Neural cell (in vitro differentiated cells): ENCODE measurements at regions not wholly inside any gene's neighbourhood (a gene's known extent, or its start where the extent isn't known, plus 50 kb on each side); places are given as distances from the start of the nearest gene placed in this dataset.
A peak's percentile ranks its signal among the peaks of the same experiment; 100 is the strongest.

ENCODE experiments used
- H2AFZ ChIP-seq: fragments of 200-600, 300-800 bp; sonication (generic), shearing (Covaris generic); 2 replicates; pipeline ENCODE4 v1.6.0; 2014; ENCODE audit warnings: low read depth, mild to moderate bottlenecking, antibody characterized with exemption, low read length, moderate library complexity
- H3F3A ChIP-seq: fragments of 200-600 bp; shearing (Covaris generic); 2 replicates; pipeline ENCODE4 v1.6.1; 2016; ENCODE audit warnings: mild to moderate bottlenecking, moderate library complexity, mixed read lengths, antibody characterized with exemption, low read length; ENCODE audit not compliant: insufficient read depth, poor library complexity, severe bottlenecking
- H3K27ac ChIP-seq: fragments of 200-600, 300-800 bp; sonication (generic), shearing (Covaris generic); 2 replicates; pipeline ENCODE4 v1.5.1; 2014; ENCODE audit warnings: mild to moderate bottlenecking, low read length, moderate library complexity
- H3K27me3 ChIP-seq: fragments of 300-800, 200-600 bp; sonication (generic), shearing (Covaris generic); 2 replicates; pipeline ENCODE4 v1.6.0; 2014; ENCODE audit warnings: mild to moderate bottlenecking, low read depth, low read length, moderate library complexity; ENCODE audit not compliant: insufficient read depth
- H3K36me3 ChIP-seq: fragments of 300-800, 200-600 bp; sonication (generic), shearing (Covaris generic); 2 replicates; pipeline ENCODE4 v1.5.1; 2014; ENCODE audit warnings: mild to moderate bottlenecking, antibody characterized with exemption, low read length, moderate library complexity; ENCODE audit not compliant: insufficient read depth
- H3K4me2 ChIP-seq: fragments of 300-800, 200-600 bp; sonication (generic), shearing (Covaris generic); 2 replicates; pipeline ENCODE4 v1.6.0; 2014; ENCODE audit warnings: mild to moderate bottlenecking, low read length
- H3K4me3 ChIP-seq: fragments of 300-800, 200-600 bp; sonication (generic), shearing (Covaris generic); 2 replicates; pipeline ENCODE4 v1.5.1; 2014; ENCODE audit warnings: mild to moderate bottlenecking, low read length, moderate library complexity
- H3K79me2 ChIP-seq: fragments of 200-600 bp; shearing (Covaris generic); replicated peaks from 2 replicates; pipeline ENCODE4 v1.6.0; 2014; ENCODE audit warnings: mild to moderate bottlenecking, low read length, moderate library complexity; ENCODE audit not compliant: insufficient read depth
- H3K9ac ChIP-seq: fragments of 300-800, 200-600 bp; sonication (generic), shearing (Covaris generic); 2 replicates; pipeline ENCODE4 v1.6.1; 2016; ENCODE audit warnings: mild to moderate bottlenecking, low read length, mixed read lengths
- H3K9me2 ChIP-seq: fragments of 200-600 bp; shearing (Covaris generic); 2 replicates; pipeline ENCODE4 v1.6.1; 2016; ENCODE audit warnings: mild to moderate bottlenecking, low read length, mixed read lengths; ENCODE audit not compliant: insufficient read depth
- H3K9me3 ChIP-seq: fragments of 200-600, 300-800 bp; sonication (generic), shearing (Covaris generic); 2 replicates; pipeline ENCODE4 v1.6.1; 2016; ENCODE audit warnings: mild to moderate bottlenecking, mixed run types, low read length, moderate library complexity, mixed read lengths
- H4K20me1 ChIP-seq: fragments of 200-600 bp; shearing (Covaris generic); 2 replicates; pipeline ENCODE4 v1.6.1; 2016; ENCODE audit warnings: mild to moderate bottlenecking, mixed run types; ENCODE audit not compliant: insufficient read depth
- CTCF ChIP-seq: fragments of 450-650 bp; IDR thresholded peaks from 2 replicates; pipeline ENCODE4 v1.5.1; 2014; ENCODE audit warnings: antibody characterized with exemption, mild to moderate bottlenecking, moderate library complexity; ENCODE audit not compliant: poor library complexity, severe bottlenecking
- EP300 ChIP-seq: fragments of 450-650 bp; conservative IDR thresholded peaks from 2 replicates; pipeline ENCODE4 v1.6.1; 2014; ENCODE audit warnings: antibody characterized with exemption, mild to moderate bottlenecking, moderate library complexity; ENCODE audit not compliant: poor library complexity, severe bottlenecking
- EZH2 ChIP-seq: fragments of 200-600, 300-800 bp; shearing (Covaris generic), sonication (generic); IDR thresholded peaks from 2 replicates; pipeline ENCODE4 v1.6.1; 2014; ENCODE audit warnings: antibody characterized with exemption, low read length, borderline replicate concordance, mild to moderate bottlenecking; ENCODE audit not compliant: insufficient read depth, poor library complexity, severe bottlenecking
- MXI1 ChIP-seq: fragments of 450-650 bp; conservative IDR thresholded peaks from 2 replicates; pipeline ENCODE4 v1.6.1; 2014; ENCODE audit warnings: antibody characterized with exemption, mild to moderate bottlenecking; ENCODE audit not compliant: poor library complexity, severe bottlenecking
- POLR2AphosphoS5 ChIP-seq: IDR thresholded peaks from 2 replicates; pipeline ENCODE4 v1.6.1; 2012
- RAD21 ChIP-seq: fragments of 450-650 bp; conservative IDR thresholded peaks from 2 replicates; pipeline ENCODE4 v1.6.1; 2014; ENCODE audit warnings: antibody characterized with exemption, mild to moderate bottlenecking, moderate library complexity
- REST ChIP-seq: IDR thresholded peaks from 2 replicates; pipeline ENCODE4 v1.6.1; 2012; ENCODE audit warnings: borderline replicate concordance
- SMC3 ChIP-seq: fragments of 450-650 bp; conservative IDR thresholded peaks from 2 replicates; pipeline ENCODE4 v1.6.1; 2014; ENCODE audit warnings: antibody characterized with exemption, mild to moderate bottlenecking, moderate library complexity; ENCODE audit not compliant: poor library complexity
- TAF1 ChIP-seq: IDR thresholded peaks from 2 replicates; pipeline ENCODE4 v1.6.1; 2012; ENCODE audit warnings: low read depth

DNA sequence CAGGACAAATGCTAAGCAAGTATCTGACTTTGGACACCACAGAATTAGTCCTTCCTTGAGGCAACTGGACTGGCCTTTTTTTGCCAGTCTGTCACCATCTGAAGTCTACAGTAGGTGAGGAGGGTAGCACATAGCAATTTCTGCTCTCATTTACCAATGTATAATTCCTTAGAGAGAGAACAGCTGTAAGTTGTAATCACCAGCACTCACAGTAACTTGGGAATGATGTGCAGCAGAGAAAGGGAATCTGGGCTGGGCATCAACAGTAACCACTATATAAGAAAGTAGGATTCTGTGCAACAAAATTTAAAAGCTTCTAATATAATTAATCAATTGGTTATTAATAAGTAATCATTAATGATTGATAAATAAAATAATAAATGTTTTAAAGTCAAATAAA is 86.3 kb upstream of the FAT3 start:
- H3K9me2 ChIP-seq: no peaks in the 10 kb centered on the region
- H3K27ac ChIP-seq: no peak overlapping the region
- H3K36me3 ChIP-seq: no peaks in the 10 kb centered on the region
- no peaks in the 10 kb centered on the region for H3K27me3 ChIP-seq
- H4K20me1 ChIP-seq: no peaks in the 10 kb centered on the region
- no peaks in the 10 kb centered on the region for H3K79me2 ChIP-seq
- no peaks in the 10 kb centered on the region for H3F3A ChIP-seq
- no peak overlapping the region for H3K4me3 ChIP-seq
- no peaks in the 10 kb centered on the region for H3K9me3 ChIP-seq
- H3K9ac ChIP-seq: no peak overlapping the region
- H2AFZ ChIP-seq: no peak overlapping the region
- no peak overlapping the region for H3K4me2 ChIP-seq
- TF ChIP-seq SMC3: no peak
- no peak for TF ChIP-seq POLR2AphosphoS5
- no peak for TF ChIP-seq RAD21
- no peak for TF ChIP-seq EP300
- no peak for TF ChIP-seq TAF1
- no peak for TF ChIP-seq EZH2
- TF ChIP-seq CTCF: no peak
- TF ChIP-seq REST: no peak
- no peak for TF ChIP-seq MXI1

- TF ChIP-seq REST (no peak), TAF1 (no peak), SMC3 (no peak), EP300 (peak; percentile 75)
Observed at GRCh38 chr11:92137747-92138146, 86.9 kb upstream of the FAT3 start.

More at GRCh38 chr11:92137747-92138146, 86.9 kb upstream of the FAT3 start:
- H3K9me2 ChIP-seq: no peaks in the 10 kb centered on the region
- H3K27me3 ChIP-seq: no peaks in the 10 kb centered on the region
- no peak overlapping the region for H3K4me2 ChIP-seq
- H4K20me1 ChIP-seq: no peaks in the 10 kb centered on the region
- no peak overlapping the region for H3K9ac ChIP-seq
- no peaks in the 10 kb centered on the region for H3F3A ChIP-seq
- H2AFZ ChIP-seq: no peak overlapping the region
- no peak overlapping the region for H3K4me3 ChIP-seq
- no peaks in the 10 kb centered on the region for H3K79me2 ChIP-seq
- H3K36me3 ChIP-seq: no peaks in the 10 kb centered on the region
- H3K9me3 ChIP-seq: no peaks in the 10 kb centered on the region
- H3K27ac ChIP-seq: no peak overlapping the region
